H9 (cell line): ENCODE measurements at regions not wholly inside any gene's neighbourhood (a gene's known extent, or its start where the extent isn't known, plus 50 kb on each side); places are given as distances from the start of the nearest gene placed in this dataset.

Source experiments
- DNase-seq: peaks from one replicate; pipeline ENCODE4 v3.0.0-alpha.2; 2017
- H2AFZ ChIP-seq: one replicate; pipeline ENCODE4 v1.6.1; 2013; ENCODE audit warnings: mild to moderate bottlenecking, low read length, control low read depth, moderate library complexity
- H2AK5ac ChIP-seq: 2 replicates; pipeline ENCODE4 v1.6.1; 2013; ENCODE audit warnings: low read length, control low read depth, mixed read lengths; ENCODE audit not compliant: insufficient read length
- H2BK120ac ChIP-seq: one replicate; pipeline ENCODE4 v1.6.1; 2013; ENCODE audit warnings: low read depth, mild to moderate bottlenecking, low read length, control low read depth, inconsistent platforms; ENCODE audit not compliant: poor library complexity, severe bottlenecking
- H2BK12ac ChIP-seq: 2 replicates; pipeline ENCODE4 v1.6.1; 2013; ENCODE audit warnings: low read length, control low read depth, mixed read lengths, low read depth; ENCODE audit not compliant: insufficient read length
- H2BK15ac ChIP-seq: 2 replicates; pipeline ENCODE4 v1.6.1; 2013; ENCODE audit warnings: low read depth, low read length, control low read depth
- H2BK20ac ChIP-seq: one replicate; pipeline ENCODE4 v1.6.1; 2013; ENCODE audit warnings: low read depth, mild to moderate bottlenecking, low read length, control low read depth, inconsistent platforms; ENCODE audit not compliant: poor library complexity, severe bottlenecking
- H2BK5ac ChIP-seq: 2 replicates; pipeline ENCODE4 v1.6.1; 2013; ENCODE audit warnings: low read length, control low read depth, mixed read lengths; ENCODE audit not compliant: insufficient read length
- H3K14ac ChIP-seq: 2 replicates; pipeline ENCODE4 v1.6.1; 2013; ENCODE audit warnings: low read length, control low read depth; ENCODE audit not compliant: insufficient read depth
- H3K18ac ChIP-seq: 2 replicates; pipeline ENCODE4 v1.6.1; 2013; ENCODE audit warnings: low read depth, mild to moderate bottlenecking, mixed read lengths, low read length, control low read depth; ENCODE audit not compliant: insufficient read length
- H3K23ac ChIP-seq: 2 replicates; pipeline ENCODE4 v1.6.1; 2013; ENCODE audit warnings: low read length, control low read depth, mixed read lengths, low read depth; ENCODE audit not compliant: insufficient read length
- H3K23me2 ChIP-seq: 2 replicates; pipeline ENCODE4 v1.6.1; 2013; ENCODE audit warnings: low read depth, mild to moderate bottlenecking, mixed read lengths, low read length, control low read depth; ENCODE audit not compliant: insufficient read length, poor library complexity, severe bottlenecking
- H3K27ac ChIP-seq: 2 replicates; pipeline ENCODE4 v1.5.1; 2013; ENCODE audit warnings: low read length, control low read depth, mixed read lengths, low read depth; ENCODE audit not compliant: insufficient read length
- H3K27me3 ChIP-seq: 2 replicates; pipeline ENCODE4 v1.6.1; 2013; ENCODE audit warnings: low read length, control low read depth, inconsistent platforms; ENCODE audit not compliant: insufficient read depth
- H3K4ac ChIP-seq: 2 replicates; pipeline ENCODE4 v1.6.1; 2013; ENCODE audit warnings: low read depth, mild to moderate bottlenecking, control low read depth, inconsistent platforms, low read length, moderate library complexity
- H3K4me1 ChIP-seq: 2 replicates; pipeline ENCODE4 v1.6.1; 2013; ENCODE audit warnings: low read length, control low read depth, inconsistent platforms; ENCODE audit not compliant: insufficient read depth
- H3K4me2 ChIP-seq: 2 replicates; pipeline ENCODE4 v1.6.1; 2013; ENCODE audit warnings: low read length, control low read depth, mixed read lengths; ENCODE audit not compliant: insufficient read length, insufficient read depth
- H3K56ac ChIP-seq: 2 replicates; pipeline ENCODE4 v1.6.1; 2013; ENCODE audit warnings: low read depth, mild to moderate bottlenecking, mixed read lengths, low read length, control low read depth; ENCODE audit not compliant: insufficient read length
- H3K79me1 ChIP-seq: 2 replicates; pipeline ENCODE4 v1.6.1; 2013; ENCODE audit warnings: low read depth, mild to moderate bottlenecking, moderate library complexity, low read length, control low read depth, inconsistent platforms; ENCODE audit not compliant: insufficient read depth, poor library complexity, severe bottlenecking
- H3K79me2 ChIP-seq: 2 replicates; pipeline ENCODE4 v1.6.1; 2013; ENCODE audit warnings: low read length, control low read depth, inconsistent platforms; ENCODE audit not compliant: insufficient read depth
- H3K9ac ChIP-seq: 2 replicates; pipeline ENCODE4 v1.6.1; 2013; ENCODE audit warnings: low read length, control low read depth, mixed read lengths; ENCODE audit not compliant: insufficient read length; ENCODE audit errors: extremely low read depth
- H3K9me3 ChIP-seq: one replicate; pipeline ENCODE4 v1.6.1; 2013; ENCODE audit warnings: low read depth, low read length, inconsistent platforms; ENCODE audit not compliant: control insufficient read depth
- H3T11ph ChIP-seq: one replicate; pipeline ENCODE4 v1.6.1; 2013; ENCODE audit warnings: mild to moderate bottlenecking, low read length, control low read depth, inconsistent platforms
- H4K20me1 ChIP-seq: one replicate; pipeline ENCODE4 v1.6.1; 2013; ENCODE audit not compliant: control insufficient read depth, insufficient read length, insufficient read depth
- H4K5ac ChIP-seq: 2 replicates; pipeline ENCODE4 v1.6.1; 2013; ENCODE audit warnings: low read depth, mild to moderate bottlenecking, mixed read lengths, low read length, control low read depth; ENCODE audit not compliant: insufficient read length
- H4K8ac ChIP-seq: replicated peaks from 2 replicates; pipeline ENCODE4 v1.6.1; 2013; ENCODE audit warnings: low read length, control low read depth, mixed read lengths, low read depth; ENCODE audit not compliant: insufficient read length
- H4K91ac ChIP-seq: 2 replicates; pipeline ENCODE4 v1.6.1; 2013; ENCODE audit warnings: low read depth, mild to moderate bottlenecking, moderate library complexity, mixed read lengths, low read length, control low read depth; ENCODE audit not compliant: insufficient read length
- H3K27ac Mint-ChIP-seq, 3 experiments: 2 replicates in 2 of 3; 3 replicates in 1 of 3; pipeline ENCODE4 v1.8.0; 2020 to 2021; ENCODE audit warnings: mixed read lengths in 3 of 3, mild to moderate bottlenecking in 1 of 3, moderate library complexity in 1 of 3
- H3K27me3 Mint-ChIP-seq: 2 replicates; pipeline ENCODE4 v1.8.0; 2021; ENCODE audit warnings: low read depth, mild to moderate bottlenecking, moderate library complexity, mixed read lengths
- H3K36me3 Mint-ChIP-seq, 3 experiments: 2 replicates in 2 of 3; 3 replicates in 1 of 3; pipeline ENCODE4 v1.8.0; 2020 to 2021; ENCODE audit warnings: low read depth in 3 of 3, mixed read lengths in 3 of 3; ENCODE audit not compliant: insufficient read depth in 1 of 3
- H3K4me1 Mint-ChIP-seq, 2 experiments: 2 replicates each; pipeline ENCODE4 v1.8.0; 2020; ENCODE audit warnings: mixed read lengths in 2 of 2
- H3K4me3 Mint-ChIP-seq, 2 experiments: 2 replicates in 1 of 2; 3 replicates in 1 of 2; pipeline ENCODE4 v1.8.0; 2020 to 2021; ENCODE audit warnings: mild to moderate bottlenecking in 2 of 2, mixed read lengths in 2 of 2, moderate library complexity in 1 of 2
- H3K9me3 Mint-ChIP-seq, 2 experiments: 2 replicates in 1 of 2; 3 replicates in 1 of 2; pipeline ENCODE4 v1.8.0; 2020; ENCODE audit warnings: mild to moderate bottlenecking in 2 of 2, mixed read lengths in 2 of 2, moderate library complexity in 1 of 2
- WGBS: extraction: QIAGEN DNeasy Blood & Tissue Kit; methylation state at CpG from one replicate; pipeline ENCODE4 v1.1.7; 2013; ENCODE audit warnings: missing lambda C conversion rate, low lambda C conversion rate, mixed read lengths; ENCODE audit not compliant: insufficient read length; ENCODE audit errors: extremely low coverage; 5-methylcytosine and 5-hydroxymethylcytosine counted together
- TF ChIP-seq, protein P1 (sequence below): fragments of 200-600 bp; sonication (generic); conservative IDR thresholded peaks from 3 replicates; pipeline ENCODE4 v1.8.0; 2021; ENCODE audit warnings: antibody characterized with exemption, mild to moderate bottlenecking

- WGBS = no CpG with 5 or more reads among the region's 16 CpGs
- H4K5ac ChIP-seq = no peak overlapping the region
- Mint-ChIP-seq H3K36me3 (no peaks in the 10 kb centered on the region; a peak in 1 of 7 replicates), H3K9me3 (no peaks in the 10 kb centered on the region; a peak in 1 of 5 replicates), H3K27me3 (peaks cover 34% of the 10 kb centered on the region), H3K27ac (peak overlapping the region; percentile 89 to 97 (median 95); a peak in 6 of 7 replicates), H3K4me3 (peak overlapping the region; percentile 70 to 89), H3K4me1 (peaks cover 48 to 65% of the 10 kb centered on the region in 2 experiments)
- no peak overlapping the region for H3K14ac ChIP-seq
- no peak overlapping the region for H2BK20ac ChIP-seq
- H3K18ac ChIP-seq = no peak overlapping the region
- no peak overlapping the region for H2BK5ac ChIP-seq
- H4K91ac ChIP-seq = no peak overlapping the region
- no peak overlapping the region for H2BK15ac ChIP-seq
- DNase-seq = peak; percentile 85
- H3K4me1 ChIP-seq = peaks cover 5% of the 10 kb centered on the region; the same call in 1 of the 2 replicates
- H3K56ac ChIP-seq = no peak overlapping the region
- no peak overlapping the region for H3K4ac ChIP-seq
- H3K23ac ChIP-seq = no peak overlapping the region
- H2AFZ ChIP-seq = no peak overlapping the region
- H2BK12ac ChIP-seq = no peak overlapping the region
- H3K27ac ChIP-seq = no peak overlapping the region
- H3K9me3 ChIP-seq = no peaks in the 10 kb centered on the region
- no peak overlapping the region for H3K9ac ChIP-seq
- H2BK120ac ChIP-seq = no peak overlapping the region
- H3K79me2 ChIP-seq = no peaks in the 10 kb centered on the region
- peaks cover 3% of the 10 kb centered on the region for H4K20me1 ChIP-seq
- TF ChIP-seq, protein P1, sequence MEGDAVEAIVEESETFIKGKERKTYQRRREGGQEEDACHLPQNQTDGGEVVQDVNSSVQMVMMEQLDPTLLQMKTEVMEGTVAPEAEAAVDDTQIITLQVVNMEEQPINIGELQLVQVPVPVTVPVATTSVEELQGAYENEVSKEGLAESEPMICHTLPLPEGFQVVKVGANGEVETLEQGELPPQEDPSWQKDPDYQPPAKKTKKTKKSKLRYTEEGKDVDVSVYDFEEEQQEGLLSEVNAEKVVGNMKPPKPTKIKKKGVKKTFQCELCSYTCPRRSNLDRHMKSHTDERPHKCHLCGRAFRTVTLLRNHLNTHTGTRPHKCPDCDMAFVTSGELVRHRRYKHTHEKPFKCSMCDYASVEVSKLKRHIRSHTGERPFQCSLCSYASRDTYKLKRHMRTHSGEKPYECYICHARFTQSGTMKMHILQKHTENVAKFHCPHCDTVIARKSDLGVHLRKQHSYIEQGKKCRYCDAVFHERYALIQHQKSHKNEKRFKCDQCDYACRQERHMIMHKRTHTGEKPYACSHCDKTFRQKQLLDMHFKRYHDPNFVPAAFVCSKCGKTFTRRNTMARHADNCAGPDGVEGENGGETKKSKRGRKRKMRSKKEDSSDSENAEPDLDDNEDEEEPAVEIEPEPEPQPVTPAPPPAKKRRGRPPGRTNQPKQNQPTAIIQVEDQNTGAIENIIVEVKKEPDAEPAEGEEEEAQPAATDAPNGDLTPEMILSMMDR = no peak
- H3K79me1 ChIP-seq = no peaks in the 10 kb centered on the region
- H2AK5ac ChIP-seq = no peak overlapping the region
- H3K4me2 ChIP-seq = peak overlapping the region; percentile 78
- H3T11ph ChIP-seq = no peak overlapping the region
- peaks cover 10% of the 10 kb centered on the region for H3K23me2 ChIP-seq
- no peak overlapping the region for H4K8ac ChIP-seq
- H3K27me3 ChIP-seq = peaks cover 5% of the 10 kb centered on the region; the same call in 1 of the 2 replicates
Measured at GRCh38 chr9:129497005-129497812, 123.7 kb downstream of the C9orf50 start.
